H7 (cell line): ENCODE measurements at regions not wholly inside any gene's neighbourhood (a gene's known extent, or its start where the extent isn't known, plus 50 kb on each side); places are given as distances from the start of the nearest gene placed in this dataset.

Experiments used
- DNase-seq: peaks from one replicate; pipeline ENCODE4 v3.0.0; 2012
- H3K27me3 ChIP-seq: 2 replicates; pipeline ENCODE4 v1.6.0; 2011; ENCODE audit warnings: mild to moderate bottlenecking, low read length; ENCODE audit not compliant: control insufficient read depth, insufficient read depth
- H3K36me3 ChIP-seq: replicated peaks from 2 replicates; pipeline ENCODE4 v1.5.1; 2011; ENCODE audit warnings: low read length; ENCODE audit not compliant: control insufficient read depth, insufficient read depth
- H3K4me3 ChIP-seq: 2 replicates; pipeline ENCODE4 v1.5.1; 2011; ENCODE audit warnings: low read depth, mild to moderate bottlenecking, control low read depth, low read length, moderate library complexity; ENCODE audit not compliant: insufficient read depth

DNA sequence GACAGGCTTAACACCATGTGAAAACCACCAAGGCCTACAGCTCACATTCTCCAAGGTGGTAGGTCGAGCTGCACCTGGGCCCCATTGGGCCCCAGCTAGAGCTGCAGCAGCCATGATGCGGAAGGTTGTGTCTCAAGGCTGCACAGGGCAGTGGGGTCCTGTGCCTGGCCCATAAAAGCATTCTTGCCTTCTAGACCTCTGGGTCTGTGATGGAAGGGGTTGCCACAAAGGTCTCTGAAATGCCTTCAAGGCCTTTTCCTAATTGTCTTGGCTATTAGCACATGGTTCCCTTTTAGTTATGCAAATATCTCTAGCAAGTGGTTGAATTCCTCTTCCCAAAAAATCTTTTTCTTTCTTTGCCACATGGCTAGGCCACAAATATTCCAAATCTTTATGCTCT is 52.5 kb upstream of the C11orf58 start:
- no peak for DNase-seq
- Histone ChIP-seq H3K27me3 (no peaks in the 10 kb centered on the region; the same call in 1 of the 2 replicates), H3K36me3 (no peaks in the 10 kb centered on the region), H3K4me3 (no peak overlapping the region)

GRCh38 chr11:16678466-16679116 is 59.9 kb upstream of the C11orf58 start:
- H3K36me3 ChIP-seq = no peaks in the 10 kb centered on the region
- no peak for DNase-seq
- no peak overlapping the region for H3K4me3 ChIP-seq
- H3K27me3 ChIP-seq = no peaks in the 10 kb centered on the region

- Histone ChIP-seq H3K27me3 (no peaks in the 10 kb centered on the region), H3K36me3 (no peaks in the 10 kb centered on the region), H3K4me3 (no peak overlapping the region)
- DNase-seq = peak; percentile 40
Observed at GRCh38 chr11:16669799-16670415, 68.5 kb upstream of the C11orf58 start.

DNA sequence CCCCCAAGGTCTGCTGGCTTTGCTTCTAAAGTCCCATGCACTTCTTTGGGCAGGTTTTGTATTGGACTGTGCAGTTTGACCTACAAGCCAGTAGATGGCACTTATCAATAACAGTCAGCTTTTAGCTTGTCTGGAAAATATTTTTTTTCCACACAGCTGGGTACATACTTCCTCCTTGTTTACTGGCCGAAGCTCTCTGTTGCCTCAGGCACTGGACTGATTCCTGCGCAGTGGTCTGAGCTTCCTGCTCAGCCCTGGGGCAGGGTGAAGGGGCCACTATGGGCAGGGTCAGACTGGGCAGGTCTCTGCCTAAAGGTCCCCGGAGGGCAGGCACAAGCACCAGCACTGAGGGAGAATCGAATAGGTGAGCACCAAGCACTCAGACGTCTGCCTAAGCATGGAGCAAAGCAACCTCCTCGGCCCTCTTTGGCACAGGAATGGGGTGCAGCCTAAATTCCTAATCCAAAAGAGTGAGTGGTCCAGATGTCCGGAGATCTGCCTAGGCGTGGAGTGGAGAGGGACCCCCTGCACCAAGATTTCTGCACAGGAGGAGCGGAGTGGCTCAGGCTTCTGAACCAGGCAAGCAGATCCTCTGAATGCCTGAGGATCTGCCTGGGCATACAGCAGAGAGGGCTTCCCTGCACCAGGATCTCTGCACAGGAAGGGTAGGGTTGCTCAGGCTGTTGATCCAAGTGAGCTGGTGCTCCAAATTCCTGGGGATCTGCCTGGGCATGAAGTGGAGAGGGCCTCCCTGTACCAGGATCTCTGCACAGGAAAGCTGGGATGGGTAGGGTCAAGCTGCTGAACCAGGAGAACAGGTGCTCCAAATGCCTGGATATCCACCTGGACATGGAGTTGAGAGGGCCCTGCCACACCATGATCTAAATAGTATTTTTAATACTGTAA is 105.9 kb upstream of the C11orf58 start:
- no peak for DNase-seq
- Histone ChIP-seq H3K36me3 (no peaks in the 10 kb centered on the region), H3K4me3 (no peak overlapping the region), H3K27me3 (no peaks in the 10 kb centered on the region)

DNA sequence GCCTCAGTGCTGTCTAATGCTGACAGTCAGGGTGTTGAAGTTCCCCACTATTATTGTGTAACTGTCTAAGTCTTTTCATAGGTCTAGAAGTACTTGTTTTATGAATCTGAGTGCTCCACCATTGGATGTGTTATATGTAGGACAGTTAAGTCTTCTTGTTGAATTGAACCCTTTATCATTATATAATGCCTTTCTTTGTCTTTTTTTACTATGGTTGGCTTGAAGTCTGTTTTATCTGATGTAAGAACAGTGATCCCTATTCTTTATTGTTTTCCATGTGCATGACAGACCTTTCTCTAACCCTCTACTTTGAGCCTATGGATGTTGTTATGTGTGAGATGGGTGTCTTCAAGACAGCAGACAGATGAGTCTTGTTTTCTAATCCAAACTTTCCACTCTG is 107.8 kb upstream of the C11orf58 start:
- no peaks in the 10 kb centered on the region for H3K36me3 ChIP-seq
- no peak for DNase-seq
- H3K27me3 ChIP-seq = no peaks in the 10 kb centered on the region
- no peak overlapping the region for H3K4me3 ChIP-seq

- no peaks in the 10 kb centered on the region for H3K36me3 ChIP-seq
- H3K27me3 ChIP-seq = peaks cover 33% of the 10 kb centered on the region
- no peak for DNase-seq
- H3K4me3 ChIP-seq = no peak overlapping the region
Observed at GRCh38 chr11:16618431-16618830, 120.0 kb upstream of the C11orf58 start.

GRCh38 chr11:16615480-16615879 is 123.0 kb upstream of the C11orf58 start:
- Histone ChIP-seq H3K4me3 (no peak overlapping the region), H3K27me3 (peaks cover 63% of the 10 kb centered on the region), H3K36me3 (no peaks in the 10 kb centered on the region)
- no peak for DNase-seq

GRCh38 chr11:16613512-16614381 is 124.7 kb upstream of the C11orf58 start:
- peak; percentile 91 for DNase-seq
- H3K4me3 ChIP-seq = peak overlapping the region; percentile 42
- H3K27me3 ChIP-seq = peaks cover 80% of the 10 kb centered on the region
- no peaks in the 10 kb centered on the region for H3K36me3 ChIP-seq

- Histone ChIP-seq H3K4me3 (no peak overlapping the region), H3K36me3 (no peaks in the 10 kb centered on the region), H3K27me3 (peaks cover 86% of the 10 kb centered on the region)
- peak; percentile 45 for DNase-seq
Observed at GRCh38 chr11:16613262-16613511, 125.3 kb upstream of the C11orf58 start.

GRCh38 chr11:16612566-16613261 is 125.7 kb upstream of the C11orf58 start:
- DNase-seq = peak; percentile 47
- no peaks in the 10 kb centered on the region for H3K36me3 ChIP-seq
- no peak overlapping the region for H3K4me3 ChIP-seq
- H3K27me3 ChIP-seq = peaks cover 90% of the 10 kb centered on the region

- H3K36me3 ChIP-seq = no peaks in the 10 kb centered on the region
- H3K27me3 ChIP-seq = peaks cover 93% of the 10 kb centered on the region
- peak; percentile 57 for DNase-seq
- no peak overlapping the region for H3K4me3 ChIP-seq
Observed at GRCh38 chr11:16611926-16612565, 126.4 kb upstream of the C11orf58 start.

- no peak for DNase-seq
- Histone ChIP-seq H3K4me3 (no peak overlapping the region), H3K27me3 (peaks cover 96% of the 10 kb centered on the region), H3K36me3 (no peaks in the 10 kb centered on the region)
Observed at GRCh38 chr11:16611401-16611921, 127.0 kb upstream of the C11orf58 start.

DNA sequence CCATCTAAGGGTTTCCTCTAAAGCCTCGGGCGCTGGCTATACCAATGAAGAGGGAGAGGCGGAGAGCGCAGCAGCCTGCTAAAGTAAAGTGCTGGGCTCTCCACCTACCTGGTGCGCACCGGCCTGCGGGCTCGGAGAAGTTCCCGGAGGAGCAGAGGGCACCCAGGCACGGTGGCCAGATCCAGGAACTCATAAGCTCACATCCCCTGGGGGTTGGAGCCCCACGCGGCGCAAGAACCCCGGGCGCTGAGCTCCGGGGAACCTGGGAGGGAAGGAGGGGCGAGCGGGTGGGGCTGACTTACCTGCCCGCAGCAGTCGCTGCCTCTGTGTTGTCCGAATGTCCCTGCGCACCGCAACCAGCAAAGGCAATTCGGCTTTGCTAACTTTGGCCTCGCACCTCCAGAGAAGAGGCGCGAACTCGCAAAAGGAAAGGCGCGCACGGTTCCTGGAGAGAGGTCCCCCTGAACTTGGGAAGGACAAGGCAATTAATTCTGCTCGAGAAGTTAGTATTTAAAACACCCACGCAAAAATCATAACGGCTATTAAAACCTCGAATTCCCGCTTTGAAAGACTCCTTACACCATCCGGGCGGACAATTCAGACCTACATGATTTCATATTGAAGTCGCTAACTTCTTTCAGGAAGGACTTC is 127.6 kb upstream of the C11orf58 start:
- H3K36me3 ChIP-seq = no peaks in the 10 kb centered on the region
- peak; percentile 63 for DNase-seq
- peak overlapping the region; percentile 8; the same call in 1 of the 2 replicates for H3K4me3 ChIP-seq
- peaks cover 97% of the 10 kb centered on the region for H3K27me3 ChIP-seq
